ENCODE measurements at regions not wholly inside any gene's neighbourhood (a gene's known extent, or its start where the extent isn't known, plus 50 kb on each side); places are given as distances from the start of the nearest gene placed in this dataset.
"Not testable (repeated sequence)": the region's sequence is repeated elsewhere in the genome, so short reads cannot be mapped to it uniquely, and the experiment has no call there.

DNA sequence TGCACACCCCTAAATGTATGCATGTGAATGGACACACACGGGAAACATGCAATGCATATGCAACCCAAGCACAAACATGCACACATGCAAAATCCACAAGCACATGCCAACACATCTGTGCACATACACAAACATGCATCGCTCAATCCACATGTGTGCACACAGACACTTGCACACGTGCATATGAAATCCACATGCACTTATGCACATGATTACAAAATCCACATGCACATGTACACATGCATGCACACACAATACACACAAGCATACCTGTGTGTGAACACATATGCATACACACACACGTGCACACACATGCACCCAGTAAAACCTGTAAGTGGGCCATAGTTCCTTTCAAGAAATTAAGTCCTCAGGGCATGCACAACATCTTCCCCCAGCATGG is 256.8 kb upstream of the USP9Y start:
- H3K9me3 ChIP-seq = no peaks in the 10 kb centered on the region
- no peak overlapping the region for H3K27ac ChIP-seq
- no peak for DNase-seq
- peaks cover 0 to 6% (median 0%) of the 10 kb centered on the region in 3 donors for H3K4me1 ChIP-seq
- TF ChIP-seq POLR2A (IDR thresholded peaks at IDR 0.05) (no peak), CTCF (IDR thresholded peaks at IDR 0.05) (no peak)
- intact Hi-C loops (cut with DNase I) = no loop called here
- 62% methylated on average over 2 of the region's 4 CpGs; no CpG with 5 or more reads in 1 of the 2 donors for WGBS, 2 donors
- H3K36me3 ChIP-seq = no peaks in the 10 kb centered on the region
- no peaks in the 10 kb centered on the region for H3K27me3 ChIP-seq
- no peak overlapping the region for H3K4me3 ChIP-seq

- H3K27ac ChIP-seq; H3K4me3 ChIP-seq; H3K27me3 ChIP-seq; H3K9me3 ChIP-seq; H3K4me1 ChIP-seq; H3K36me3 ChIP-seq; intact Hi-C loops (cut with DNase I); DNase-seq: not testable (repeated sequence)
- 20% methylated on average over 1 of the region's 27 CpGs; no CpG with 5 or more reads in 1 of the 2 donors for WGBS, 2 donors
Observed at GRCh38 chrY:12446486-12447265, 254.4 kb upstream of the USP9Y start.

DNA sequence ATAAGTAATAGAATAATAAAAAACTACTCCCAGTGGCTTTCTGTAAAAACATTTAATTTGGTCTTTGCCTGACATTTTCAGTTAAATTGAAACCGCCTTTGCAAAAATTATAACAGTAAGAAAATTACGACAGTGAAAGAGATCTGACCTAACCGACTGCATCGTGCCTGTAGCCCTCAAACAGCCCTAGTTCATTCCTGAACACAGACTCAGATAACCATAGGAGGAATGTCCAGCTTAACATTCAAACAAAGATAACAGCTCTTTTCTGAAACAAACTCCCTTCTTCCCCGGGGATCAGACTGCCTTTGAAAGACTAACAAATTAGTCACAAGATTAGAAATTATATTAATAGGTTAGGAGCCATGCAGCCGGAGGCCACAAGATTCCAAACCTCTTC is 252.5 kb upstream of the USP9Y start:
- intact Hi-C loops (cut with DNase I); H3K27ac ChIP-seq; H3K4me3 ChIP-seq; H3K36me3 ChIP-seq; DNase-seq; H3K4me1 ChIP-seq; H3K9me3 ChIP-seq; H3K27me3 ChIP-seq: not testable (repeated sequence)
- 77% methylated on average over 3 of the region's 6 CpGs; no CpG with 5 or more reads in 1 of the 2 donors for WGBS, 2 donors

- H3K4me1 ChIP-seq; H3K27ac ChIP-seq; intact Hi-C loops (cut with DNase I); H3K27me3 ChIP-seq; DNase-seq; H3K9me3 ChIP-seq; H3K36me3 ChIP-seq; H3K4me3 ChIP-seq: not testable (repeated sequence)
- no CpG with 5 or more reads among the region's 26 CpGs for WGBS, 2 donors
Observed at GRCh38 chrY:12453318-12453717, 247.7 kb upstream of the USP9Y start.

GRCh38 chrY:12459965-12460364 is 241.1 kb upstream of the USP9Y start:
- H3K9me3 ChIP-seq = no peaks in the 10 kb centered on the region
- intact Hi-C loops (cut with DNase I) = no loop called here
- H3K36me3 ChIP-seq = no peaks in the 10 kb centered on the region
- H3K4me1 ChIP-seq = no peaks in the 10 kb centered on the region
- DNase-seq = no peak
- no peak for TF ChIP-seq POLR2A (IDR thresholded peaks at IDR 0.05)
- no peak for TF ChIP-seq CTCF (IDR thresholded peaks at IDR 0.05)
- H3K27ac ChIP-seq = no peak overlapping the region
- 60% methylated on average over 1 of the region's 1 CpG; no CpG with 5 or more reads in 1 of the 2 donors for WGBS, 2 donors
- H3K4me3 ChIP-seq = no peak overlapping the region
- no peaks in the 10 kb centered on the region for H3K27me3 ChIP-seq

DNA sequence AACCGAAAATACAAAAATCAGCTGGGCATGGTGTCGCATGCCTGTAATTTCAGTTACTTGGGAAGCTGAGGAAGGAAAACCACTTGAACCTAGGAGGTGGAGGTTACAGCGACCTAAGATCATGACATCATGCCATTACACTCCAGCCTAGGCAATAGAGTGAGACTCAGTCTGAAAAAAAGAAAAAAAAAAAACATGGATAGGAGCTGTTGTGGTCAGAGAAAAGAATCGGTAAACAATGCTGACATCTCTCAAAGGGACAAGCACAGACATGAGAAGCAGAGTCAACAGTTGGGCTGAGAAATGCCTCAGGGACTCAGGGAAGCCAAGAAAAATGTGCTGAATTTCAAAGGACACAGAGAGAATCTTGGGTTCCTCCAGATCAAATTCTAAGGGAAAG is 236.9 kb upstream of the USP9Y start:
- Histone ChIP-seq H3K4me3 (no peak overlapping the region), H3K27me3 (no peaks in the 10 kb centered on the region), H3K27ac (no peak overlapping the region), H3K36me3 (no peaks in the 10 kb centered on the region), H3K9me3 (no peaks in the 10 kb centered on the region), H3K4me1 (no peaks in the 10 kb centered on the region)
- DNase-seq = no peak
- intact Hi-C loops (cut with DNase I) = no loop called here
- WGBS, 2 donors = 64% methylated on average over 4 of the region's 4 CpGs; no CpG with 5 or more reads in 1 of the 2 donors
- TF ChIP-seq CTCF (IDR thresholded peaks at IDR 0.05) (no peak), POLR2A (IDR thresholded peaks at IDR 0.05) (no peak)

- H3K27ac ChIP-seq = no peak overlapping the region
- TF ChIP-seq POLR2A (IDR thresholded peaks at IDR 0.05) = no peak
- TF ChIP-seq CTCF (IDR thresholded peaks at IDR 0.05) = no peak
- no peaks in the 10 kb centered on the region for H3K27me3 ChIP-seq
- H3K36me3 ChIP-seq = no peaks in the 10 kb centered on the region
- intact Hi-C loops (cut with DNase I) = no loop called here
- DNase-seq = no peak
- H3K4me1 ChIP-seq = no peaks in the 10 kb centered on the region
- no CpG with 5 or more reads among the region's 3 CpGs for WGBS, 2 donors
- H3K4me3 ChIP-seq = no peak overlapping the region
- no peaks in the 10 kb centered on the region for H3K9me3 ChIP-seq
Observed at GRCh38 chrY:12465706-12466105, 235.3 kb upstream of the USP9Y start.
